ENCODE measurements at regions not wholly inside any gene's neighbourhood (a gene's known extent, or its start where the extent isn't known, plus 50 kb on each side); places are given as distances from the start of the nearest gene placed in this dataset.

GRCh38 chr9:22739712-22740111, 293.1 kb downstream of the DMRTA1 start:
- Histone ChIP-seq H3K9me3 (no peaks in the 10 kb centered on the region), H3K4me1 (no peaks in the 10 kb centered on the region), H3K36me3 (no peaks in the 10 kb centered on the region), H3K27me3 (no peaks in the 10 kb centered on the region), H3K27ac (no peak overlapping the region), H3K4me3 (no peak overlapping the region)
- no peak for DNase-seq (ENCODE audit: low spot score in 2 of 2)
- intact Hi-C loops (cut with DNase I): no loop called here
- TF ChIP-seq CTCF (IDR thresholded peaks at IDR 0.05): no peak

DNA sequence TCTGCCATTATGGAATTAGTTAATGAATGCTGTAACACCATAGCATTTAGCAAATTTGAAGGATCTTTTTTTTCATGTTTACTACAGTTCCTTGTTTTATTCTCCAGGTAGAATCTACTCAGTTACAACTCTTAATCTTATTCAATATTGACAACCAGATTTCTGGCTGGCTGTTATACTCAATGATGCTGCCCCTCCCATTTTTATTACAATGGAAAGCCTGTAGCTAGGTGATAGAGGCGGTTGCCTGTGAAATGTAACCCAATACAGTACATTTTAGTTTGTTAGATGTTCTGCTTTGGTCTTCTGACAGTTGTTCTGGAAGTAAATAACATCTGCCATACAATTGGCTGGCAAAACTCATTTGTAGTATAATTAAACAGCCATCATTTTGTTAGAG, 294.2 kb downstream of the DMRTA1 start:
- H3K36me3 ChIP-seq: no peaks in the 10 kb centered on the region
- no peaks in the 10 kb centered on the region for H3K4me1 ChIP-seq
- H3K27ac ChIP-seq: no peak overlapping the region
- DNase-seq (ENCODE audit: low spot score in 2 of 2): no peak
- H3K4me3 ChIP-seq: no peak overlapping the region
- intact Hi-C loops (cut with DNase I): no loop called here
- no peak for TF ChIP-seq CTCF (IDR thresholded peaks at IDR 0.05)
- H3K9me3 ChIP-seq: no peaks in the 10 kb centered on the region
- H3K27me3 ChIP-seq: no peaks in the 10 kb centered on the region

GRCh38 chr9:22742401-22742800, 295.8 kb downstream of the DMRTA1 start:
- DNase-seq (ENCODE audit: low spot score in 2 of 2): no peak
- no peaks in the 10 kb centered on the region for H3K36me3 ChIP-seq
- no peak overlapping the region for H3K27ac ChIP-seq
- no peaks in the 10 kb centered on the region for H3K4me1 ChIP-seq
- no peaks in the 10 kb centered on the region for H3K9me3 ChIP-seq
- intact Hi-C loops (cut with DNase I): no loop called here
- H3K4me3 ChIP-seq: no peak overlapping the region
- TF ChIP-seq CTCF (IDR thresholded peaks at IDR 0.05): no peak
- H3K27me3 ChIP-seq: no peaks in the 10 kb centered on the region

- Histone ChIP-seq H3K4me3 (no peak overlapping the region), H3K27me3 (no peaks in the 10 kb centered on the region), H3K4me1 (no peaks in the 10 kb centered on the region), H3K9me3 (no peaks in the 10 kb centered on the region), H3K36me3 (no peaks in the 10 kb centered on the region), H3K27ac (no peak overlapping the region)
- DNase-seq (ENCODE audit: low spot score in 2 of 2): no peak
- TF ChIP-seq CTCF (IDR thresholded peaks at IDR 0.05): no peak
- intact Hi-C loops (cut with DNase I): no loop called here
Observed at GRCh38 chr9:22773501-22774220, 327.0 kb downstream of the DMRTA1 start.

- H3K9me3 ChIP-seq: no peaks in the 10 kb centered on the region
- no peaks in the 10 kb centered on the region for H3K27me3 ChIP-seq
- no peaks in the 10 kb centered on the region for H3K4me1 ChIP-seq
- intact Hi-C loops (cut with DNase I): no loop called here
- DNase-seq (ENCODE audit: low spot score in 2 of 2): no peak
- H3K36me3 ChIP-seq: no peaks in the 10 kb centered on the region
- no peak for TF ChIP-seq CTCF (IDR thresholded peaks at IDR 0.05)
- no peak overlapping the region for H3K27ac ChIP-seq
- H3K4me3 ChIP-seq: no peak overlapping the region
Observed at GRCh38 chr9:22790329-22790728, 343.7 kb downstream of the DMRTA1 start.

- H3K9me3 ChIP-seq: peaks cover 0 to 1% of the 10 kb centered on the region in 2 donors
- DNase-seq (ENCODE audit: low spot score in 2 of 2): no peak
- intact Hi-C loops (cut with DNase I): no loop called here
- H3K36me3 ChIP-seq: no peaks in the 10 kb centered on the region
- no peak overlapping the region for H3K4me3 ChIP-seq
- H3K4me1 ChIP-seq: no peaks in the 10 kb centered on the region
- no peak for TF ChIP-seq CTCF (IDR thresholded peaks at IDR 0.05)
- no peak overlapping the region for H3K27ac ChIP-seq
- no peaks in the 10 kb centered on the region for H3K27me3 ChIP-seq
Observed at GRCh38 chr9:22808876-22809275, 362.3 kb downstream of the DMRTA1 start.

Measured in ascending aorta (tissue), 2 donors.